GM15510 (cell line): ENCODE measurements at regions not wholly inside any gene's neighbourhood (a gene's known extent, or its start where the extent isn't known, plus 50 kb on each side); places are given as distances from the start of the nearest gene placed in this dataset.

ENCODE experiments used
- POLR2A ChIP-seq: IDR thresholded peaks from 3 replicates; pipeline ENCODE4 v1.6.1; 2011; ENCODE audit warnings: borderline replicate concordance; ENCODE audit not compliant: insufficient read length; ENCODE audit errors: extremely low read depth

DNA sequence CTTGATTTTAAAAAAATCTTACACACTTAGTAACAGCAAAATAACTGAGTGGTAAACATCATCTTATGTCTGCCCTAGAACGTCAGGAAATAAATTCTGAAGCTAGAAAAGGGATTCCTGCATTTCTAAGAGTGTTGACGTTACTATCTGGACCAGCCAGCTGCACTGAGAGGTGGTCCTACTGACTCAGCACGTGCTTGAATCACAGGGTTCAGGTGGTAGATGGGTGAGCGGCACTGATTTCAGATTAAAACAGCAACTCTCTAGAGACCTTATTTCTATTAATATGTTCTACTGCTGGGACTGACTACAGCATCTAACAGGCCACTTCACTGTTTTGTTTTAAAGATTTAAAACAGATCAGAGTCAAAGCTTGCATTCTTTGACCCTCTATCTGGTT is 377.2 kb downstream of the GABRB3 start:
- TF ChIP-seq POLR2A = no peak

DNA sequence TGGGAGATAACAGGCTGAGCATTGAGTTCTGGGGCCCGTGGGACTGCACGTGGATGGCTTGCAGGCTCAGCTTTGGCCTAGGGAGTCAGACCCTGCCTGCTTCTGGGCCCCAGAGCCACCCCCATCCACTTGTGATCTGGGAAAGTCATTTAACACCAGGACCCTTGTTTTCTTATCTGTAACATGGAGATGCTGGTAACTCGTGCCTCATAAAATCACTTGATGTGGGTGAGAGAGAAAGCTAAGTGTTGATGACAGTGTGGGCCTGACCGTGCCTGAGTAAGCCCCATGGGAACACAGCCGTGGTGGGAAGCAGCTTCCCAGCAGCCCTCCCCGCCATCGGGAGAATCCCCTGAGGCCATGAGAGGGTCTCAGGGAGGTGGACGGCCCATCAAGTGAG is 378.1 kb downstream of the GABRB3 start:
- TF ChIP-seq POLR2A = no peak

DNA sequence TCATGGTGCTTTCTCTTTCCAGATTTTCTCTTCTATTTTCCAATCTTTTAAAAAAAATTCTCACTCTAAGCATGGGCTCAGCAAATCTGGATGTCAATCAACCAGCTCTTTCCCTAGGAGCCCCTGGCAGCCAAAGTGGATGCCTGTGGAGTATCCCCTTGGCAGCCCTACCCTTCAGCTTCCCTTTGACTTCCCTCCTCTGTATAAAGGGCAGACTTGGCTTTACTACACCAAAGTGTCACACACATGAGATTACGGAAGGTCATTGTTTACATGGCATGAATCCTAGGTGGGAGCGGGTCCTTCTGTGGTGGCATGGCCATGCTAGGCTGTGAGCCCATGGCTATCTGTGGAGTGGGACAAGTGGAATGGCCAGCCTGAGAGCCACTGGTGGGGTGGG is 379.9 kb downstream of the GABRB3 start:
- TF ChIP-seq POLR2A = no peak

DNA sequence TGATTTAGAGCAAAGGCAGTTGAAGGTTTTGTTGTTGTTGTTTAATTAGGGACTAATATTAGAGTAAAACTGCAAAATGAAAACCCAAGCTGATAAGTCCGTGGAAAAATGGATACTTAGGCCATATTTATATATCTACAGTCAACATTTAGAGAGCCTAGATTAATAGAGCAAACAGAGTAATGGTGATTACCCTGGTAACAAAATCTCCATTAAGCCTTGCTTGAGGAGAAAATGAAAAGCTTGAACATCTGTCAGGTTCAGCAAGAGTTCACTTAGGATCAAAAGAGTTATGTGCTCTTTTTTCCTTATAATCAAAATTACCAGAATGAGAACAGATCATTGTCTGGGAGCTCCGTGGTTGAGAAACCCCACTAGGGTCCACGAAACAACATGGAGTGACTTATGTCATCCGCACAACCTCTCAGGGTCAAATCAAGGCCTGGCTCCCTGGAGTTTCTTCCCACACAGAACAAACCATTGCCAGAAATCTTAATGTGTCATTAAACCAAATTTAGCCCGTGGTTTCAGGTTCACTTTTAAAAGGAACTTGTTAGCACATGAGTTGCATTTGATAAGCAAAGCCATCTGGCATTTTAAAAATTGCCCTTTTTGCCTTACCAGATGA is 381.2 kb downstream of the GABRB3 start:
- no peak for TF ChIP-seq POLR2A

DNA sequence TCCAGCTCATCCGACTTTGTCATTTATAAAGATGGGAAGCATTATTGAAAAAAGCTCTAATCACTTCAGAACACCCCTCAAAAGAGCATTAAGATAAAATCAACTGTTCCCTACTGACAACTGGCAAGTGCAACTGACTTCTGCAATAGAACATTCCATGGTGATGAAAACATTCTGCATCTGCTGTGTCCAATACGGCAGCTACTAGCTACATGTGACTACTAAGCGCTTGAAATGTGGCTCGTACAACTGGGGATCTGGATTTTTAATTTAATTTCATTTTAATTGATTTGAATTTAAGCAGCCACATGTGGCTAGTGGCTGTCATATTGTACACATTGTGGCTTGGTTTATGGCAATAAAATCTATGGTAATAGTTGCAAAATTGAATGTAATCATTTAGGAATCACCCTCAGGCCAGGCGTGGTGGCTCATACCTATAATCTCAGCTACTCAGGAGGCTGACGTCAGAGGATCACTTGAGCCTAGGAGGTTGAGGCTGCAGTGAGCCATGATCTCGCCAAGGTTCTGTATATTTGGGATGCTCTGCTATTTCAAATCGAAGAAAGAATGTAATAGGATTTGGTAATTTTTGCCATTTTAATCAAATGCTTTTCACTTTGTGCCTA is 390.3 kb downstream of the GABRB3 start:
- no peak for TF ChIP-seq POLR2A

DNA sequence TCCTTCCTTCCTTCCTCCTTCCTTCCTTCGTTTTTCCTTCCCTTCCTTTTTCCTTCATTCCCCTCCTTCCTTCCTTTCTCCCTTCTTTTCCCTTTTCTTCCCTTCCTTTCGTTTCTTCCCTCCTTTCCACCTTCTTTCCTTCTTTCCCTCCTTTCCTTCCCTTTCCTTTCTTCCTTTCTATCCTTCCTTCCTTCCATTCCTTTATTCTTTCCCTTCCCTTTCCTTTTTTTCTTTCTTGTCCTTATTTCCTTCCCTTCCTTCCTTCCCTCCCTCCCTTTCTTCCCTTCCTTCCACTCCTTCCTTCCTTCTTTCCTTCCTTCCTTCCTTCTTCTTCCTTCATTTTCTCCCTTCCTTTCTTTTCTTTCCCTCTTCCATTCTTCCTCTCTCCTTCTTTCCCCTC is 394.6 kb downstream of the GABRB3 start:
- TF ChIP-seq POLR2A = no peak

DNA sequence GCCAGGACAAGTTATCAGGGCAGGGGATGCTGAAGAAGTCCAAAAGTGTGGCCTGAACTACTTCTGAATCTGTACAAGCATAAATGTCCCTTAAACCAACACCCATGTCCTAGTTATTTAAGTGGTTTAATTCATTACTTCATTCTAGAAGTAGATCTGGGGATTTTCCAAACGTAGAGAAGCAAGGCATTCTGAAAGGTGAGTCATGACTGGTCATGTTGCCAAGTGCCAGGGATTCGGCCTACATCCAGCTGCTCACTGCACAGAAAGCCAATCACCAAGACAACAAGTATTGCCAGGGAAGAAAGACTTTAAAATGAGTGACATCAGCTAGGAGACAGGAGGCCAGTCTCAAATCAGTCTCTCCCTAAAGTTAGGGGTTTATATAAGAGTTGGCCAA is 396.6 kb downstream of the GABRB3 start:
- TF ChIP-seq POLR2A = no peak

DNA sequence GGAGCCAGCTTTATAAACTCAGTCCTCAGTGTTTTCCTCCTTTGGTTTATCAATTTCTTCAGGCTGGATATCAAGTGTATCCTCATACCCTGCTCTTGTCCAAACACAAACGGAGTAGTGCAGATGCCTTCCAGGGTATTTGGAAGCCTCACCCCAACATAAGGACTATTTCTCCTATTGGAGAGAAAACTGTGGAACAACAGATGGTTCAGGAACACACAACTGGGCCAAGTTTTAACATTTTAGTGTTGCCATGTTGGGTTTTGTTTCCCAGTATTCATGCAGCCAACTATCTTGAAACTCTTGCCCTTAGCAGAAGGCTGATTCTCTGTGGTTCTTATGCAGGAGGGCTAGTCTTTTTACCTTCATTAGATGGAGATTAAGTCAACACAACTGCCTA is 398.1 kb downstream of the GABRB3 start:
- no peak for TF ChIP-seq POLR2A

DNA sequence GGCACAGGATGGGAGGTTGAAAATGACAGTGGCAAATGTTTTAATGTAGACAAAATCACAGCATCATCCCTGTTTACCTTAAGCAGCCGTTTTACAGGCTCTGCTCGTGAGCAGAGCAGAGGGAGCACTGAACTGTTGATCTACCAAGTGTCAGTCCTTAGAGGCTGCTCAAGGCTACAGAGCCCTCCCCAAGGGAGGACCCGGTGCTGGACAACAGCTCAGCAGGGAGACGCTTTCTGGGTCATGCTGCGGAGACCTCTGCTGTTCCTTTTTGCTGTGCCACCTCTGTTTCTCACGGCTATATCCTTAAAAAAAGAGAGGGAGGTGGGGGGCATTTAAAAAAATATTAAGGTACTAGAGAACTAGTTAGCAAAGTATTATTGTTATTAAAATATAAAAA is 400.2 kb downstream of the GABRB3 start:
- no peak for TF ChIP-seq POLR2A

DNA sequence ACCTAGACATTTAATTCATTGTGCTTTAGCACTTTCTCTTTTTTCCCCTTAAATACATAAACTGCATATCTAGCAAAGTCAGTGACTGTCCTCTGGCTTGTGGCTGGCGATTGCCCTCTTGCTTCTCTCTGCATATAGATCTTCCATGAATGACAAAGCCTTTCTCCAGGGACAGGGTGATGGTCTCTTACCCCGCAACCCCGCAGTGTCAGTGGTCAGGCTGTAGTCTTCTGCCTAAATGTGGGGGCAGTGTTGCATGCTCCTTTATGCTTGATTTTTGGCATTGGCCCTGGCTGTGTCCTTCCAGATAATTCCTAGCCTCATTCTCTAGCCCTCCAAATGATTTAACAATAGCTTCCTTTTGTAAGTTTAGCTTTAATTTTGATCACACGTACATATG is 407.8 kb downstream of the GABRB3 start:
- TF ChIP-seq POLR2A = no peak

DNA sequence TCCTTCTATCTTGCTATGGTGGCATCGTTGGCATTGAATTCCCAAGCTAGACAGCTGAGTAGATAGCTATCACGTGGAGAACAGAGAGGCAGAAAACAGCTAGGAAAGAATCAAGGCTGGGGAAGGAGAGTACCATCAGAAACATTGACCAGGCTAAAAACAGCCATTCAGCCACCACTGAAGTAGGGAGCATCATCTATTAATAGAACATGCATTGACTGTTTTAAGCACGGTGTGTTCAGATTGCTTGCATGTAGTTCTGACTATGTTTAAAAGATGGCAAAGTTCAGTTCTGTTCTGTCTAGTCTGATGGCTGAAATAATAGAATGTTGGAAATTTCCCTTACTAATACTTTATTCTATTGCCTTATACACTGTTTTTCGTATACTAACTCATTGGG is 413.0 kb downstream of the GABRB3 start:
- no peak for TF ChIP-seq POLR2A

DNA sequence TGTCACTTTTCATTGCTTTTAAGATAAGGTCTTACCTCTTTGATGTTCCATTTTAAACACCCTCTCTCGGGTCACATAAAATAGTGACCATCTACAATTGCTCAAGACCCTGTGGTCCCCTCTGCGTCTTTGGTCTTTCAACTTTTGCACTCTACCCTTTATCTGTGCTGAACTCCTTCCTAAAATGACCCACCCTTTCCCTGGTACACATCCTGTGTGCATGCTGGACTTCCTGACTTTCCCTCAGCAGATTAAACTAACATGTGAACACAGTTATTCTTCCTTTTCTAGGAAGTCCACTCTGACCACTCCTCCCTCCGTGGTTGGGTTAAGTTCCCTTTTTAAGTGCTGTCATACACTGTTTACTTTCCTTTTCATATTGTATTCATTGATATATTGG is 414.2 kb downstream of the GABRB3 start:
- TF ChIP-seq POLR2A = no peak

DNA sequence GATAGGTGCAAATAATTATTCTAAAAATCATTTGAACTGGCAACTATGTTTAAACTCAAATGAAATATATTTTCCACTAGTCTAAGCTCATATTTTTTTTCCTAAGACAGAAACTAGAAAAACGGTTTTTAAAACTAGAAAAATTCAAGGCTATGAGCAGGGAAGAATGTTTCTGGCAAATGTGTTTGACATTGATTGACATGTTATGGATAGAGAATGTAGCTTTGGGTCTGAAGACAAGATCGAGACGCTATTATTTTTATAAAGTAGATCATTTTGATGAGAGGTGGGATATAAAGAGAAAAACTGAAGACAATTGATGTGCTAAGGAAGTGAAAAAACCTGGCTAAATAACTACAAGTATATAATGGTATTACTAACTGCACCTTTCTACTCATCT is 415.2 kb downstream of the GABRB3 start:
- TF ChIP-seq POLR2A = no peak

DNA sequence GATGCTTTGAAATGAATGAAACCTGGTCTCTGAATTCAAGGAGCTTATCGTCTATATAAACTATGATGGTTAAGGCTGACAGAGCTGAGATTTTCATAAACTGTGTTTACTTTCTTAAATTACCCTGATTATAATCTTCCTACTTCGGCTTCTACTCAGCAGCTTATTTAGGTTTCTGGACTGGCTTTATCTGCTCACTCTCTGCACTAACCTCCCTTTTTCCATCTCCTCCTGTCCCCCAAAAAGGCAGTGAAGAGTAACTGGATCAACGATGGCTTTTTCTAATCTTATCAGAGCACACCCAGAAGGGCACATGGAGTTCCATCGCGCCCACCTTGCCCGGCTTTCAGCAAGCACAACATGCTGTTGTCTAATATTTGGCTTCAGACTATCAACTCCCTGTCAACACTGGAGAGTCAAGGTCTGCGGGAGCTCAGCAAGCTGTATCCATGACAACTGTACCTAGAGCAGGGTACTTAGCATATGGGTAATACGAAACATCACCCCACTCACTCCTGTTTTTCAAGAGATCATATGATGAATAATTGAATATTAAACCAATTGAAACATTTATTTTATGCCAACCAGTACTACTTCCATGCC is 417.3 kb downstream of the GABRB3 start:
- no peak for TF ChIP-seq POLR2A

DNA sequence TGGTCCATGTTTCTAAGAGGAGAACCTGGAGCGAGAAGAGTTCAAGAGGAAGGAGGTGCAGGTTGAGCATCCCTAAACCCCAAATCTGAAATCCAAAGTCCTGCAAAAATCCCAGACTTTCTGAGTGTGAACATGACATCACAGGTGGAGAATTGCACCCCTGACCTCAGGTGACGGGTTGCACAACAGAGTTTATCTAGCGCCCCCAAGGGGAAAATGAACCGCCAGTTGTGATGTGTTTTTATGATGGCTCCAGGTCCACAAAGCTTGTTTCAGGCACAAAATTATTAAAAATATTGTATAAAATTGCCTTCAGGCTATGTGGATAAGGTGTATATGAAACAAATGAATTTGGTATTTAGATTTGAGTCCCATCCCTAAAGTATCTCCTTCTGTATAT is 420.0 kb downstream of the GABRB3 start:
- TF ChIP-seq POLR2A = no peak

DNA sequence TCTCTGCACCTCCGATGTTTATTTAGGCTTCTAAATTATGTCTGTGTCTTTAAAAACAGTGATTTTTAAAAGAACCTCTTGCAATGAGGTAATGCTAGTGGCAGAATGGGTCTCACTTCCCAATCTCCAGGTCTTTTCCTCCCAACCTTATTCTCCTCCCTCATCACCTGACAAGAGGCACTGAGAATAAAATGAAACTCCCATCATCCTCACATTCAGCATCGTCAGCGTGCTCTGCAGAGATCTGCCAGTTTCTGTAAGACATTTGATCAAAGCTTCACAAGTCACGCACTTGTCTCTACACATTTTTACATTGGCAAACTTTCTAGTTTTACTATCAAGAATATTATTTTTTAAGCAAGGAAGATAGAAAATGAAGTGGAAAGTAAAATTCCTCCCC is 420.5 kb downstream of the GABRB3 start:
- no peak for TF ChIP-seq POLR2A
